ENCODE measurements at regions not wholly inside any gene's neighbourhood (a gene's known extent, or its start where the extent isn't known, plus 50 kb on each side); places are given as distances from the start of the nearest gene placed in this dataset.

DNA sequence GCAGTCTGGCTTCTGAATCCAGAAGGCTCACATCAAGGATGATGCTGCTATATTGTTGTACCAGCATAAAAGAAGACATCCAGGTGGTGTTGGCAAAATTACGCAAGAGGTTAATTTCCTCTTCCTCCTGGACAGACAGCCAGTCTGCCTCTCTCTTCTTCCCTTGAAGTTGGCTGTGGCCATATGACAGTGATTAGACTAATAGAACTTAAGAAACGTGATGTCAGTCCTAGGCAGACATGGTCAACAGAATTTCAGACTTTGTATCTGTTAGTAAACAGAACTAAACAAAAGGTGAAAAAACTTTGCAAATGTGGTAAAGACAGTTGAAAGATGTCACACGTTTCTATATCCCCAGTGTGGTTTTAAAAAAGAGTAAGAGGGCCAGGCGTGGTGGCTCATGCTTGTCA lies 465.2 kb upstream of the NR2F2 start:
- no peaks in the 10 kb centered on the region for H3K9me2 ChIP-seq (replicated peaks; ENCODE audit: insufficient read depth, low read length)
- H2AFZ ChIP-seq (ENCODE audit: low read length) = no peak overlapping the region
- no peaks in the 10 kb centered on the region for H3K36me3 ChIP-seq (replicated peaks; ENCODE audit: insufficient read depth, low read length)
- no peaks in the 10 kb centered on the region for H3K27me3 ChIP-seq (replicated peaks; ENCODE audit: insufficient read depth, low read length)
- H3K4me1 ChIP-seq (ENCODE audit: low read length) = peaks cover 38% of the 10 kb centered on the region
- no peak for DNase-seq
- H3K9ac ChIP-seq (ENCODE audit: low read length) = no peak overlapping the region
- no peaks in the 10 kb centered on the region for H3K9me3 ChIP-seq (replicated peaks; ENCODE audit: insufficient read depth, low read length)
- peak overlapping the region; percentile 92 for H3K27ac ChIP-seq (ENCODE audit: low read length)
- TF ChIP-seq EZH2 (optimal IDR thresholded peaks at IDR 0.05; ENCODE audit: low read depth, low read length) (no peak), EZH2phosphoT487 (IDR thresholded peaks at IDR 0.05; ENCODE audit: low read length) (no peak)
- TF ChIP-seq, protein P1, sequence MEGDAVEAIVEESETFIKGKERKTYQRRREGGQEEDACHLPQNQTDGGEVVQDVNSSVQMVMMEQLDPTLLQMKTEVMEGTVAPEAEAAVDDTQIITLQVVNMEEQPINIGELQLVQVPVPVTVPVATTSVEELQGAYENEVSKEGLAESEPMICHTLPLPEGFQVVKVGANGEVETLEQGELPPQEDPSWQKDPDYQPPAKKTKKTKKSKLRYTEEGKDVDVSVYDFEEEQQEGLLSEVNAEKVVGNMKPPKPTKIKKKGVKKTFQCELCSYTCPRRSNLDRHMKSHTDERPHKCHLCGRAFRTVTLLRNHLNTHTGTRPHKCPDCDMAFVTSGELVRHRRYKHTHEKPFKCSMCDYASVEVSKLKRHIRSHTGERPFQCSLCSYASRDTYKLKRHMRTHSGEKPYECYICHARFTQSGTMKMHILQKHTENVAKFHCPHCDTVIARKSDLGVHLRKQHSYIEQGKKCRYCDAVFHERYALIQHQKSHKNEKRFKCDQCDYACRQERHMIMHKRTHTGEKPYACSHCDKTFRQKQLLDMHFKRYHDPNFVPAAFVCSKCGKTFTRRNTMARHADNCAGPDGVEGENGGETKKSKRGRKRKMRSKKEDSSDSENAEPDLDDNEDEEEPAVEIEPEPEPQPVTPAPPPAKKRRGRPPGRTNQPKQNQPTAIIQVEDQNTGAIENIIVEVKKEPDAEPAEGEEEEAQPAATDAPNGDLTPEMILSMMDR (IDR thresholded peaks at IDR 0.05; ENCODE audit: low read length) = no peak
- no peak overlapping the region for H3K4me2 ChIP-seq (ENCODE audit: low read depth, low read length)
- H3F3A ChIP-seq (ENCODE audit: insufficient read depth, low read length) = peaks cover 13% of the 10 kb centered on the region
- H3K79me2 ChIP-seq (ENCODE audit: low read length) = no peaks in the 10 kb centered on the region
- H3K4me3 ChIP-seq (ENCODE audit: low read length) = no peak overlapping the region
- H4K20me1 ChIP-seq (ENCODE audit: insufficient read depth, low read length) = no peaks in the 10 kb centered on the region

GRCh38 chr15:95866711-95867440 lies 463.6 kb upstream of the NR2F2 start:
- TF ChIP-seq, protein P1 (IDR thresholded peaks at IDR 0.05; ENCODE audit: low read length) = no peak
- TF ChIP-seq EZH2phosphoT487 (IDR thresholded peaks at IDR 0.05; ENCODE audit: low read length) = no peak
- no peak for TF ChIP-seq EZH2 (optimal IDR thresholded peaks at IDR 0.05; ENCODE audit: low read depth, low read length)
- no peak overlapping the region for H3K27ac ChIP-seq (ENCODE audit: low read length)
- H3K4me1 ChIP-seq (ENCODE audit: low read length) = peaks cover 46% of the 10 kb centered on the region
- no peak overlapping the region for H3K4me2 ChIP-seq (ENCODE audit: low read depth, low read length)
- H4K20me1 ChIP-seq (ENCODE audit: insufficient read depth, low read length) = no peaks in the 10 kb centered on the region
- no peak overlapping the region for H3K9ac ChIP-seq (ENCODE audit: low read length)
- no peaks in the 10 kb centered on the region for H3K79me2 ChIP-seq (ENCODE audit: low read length)
- H3K9me3 ChIP-seq (replicated peaks; ENCODE audit: insufficient read depth, low read length) = no peaks in the 10 kb centered on the region
- peaks cover 13% of the 10 kb centered on the region for H3F3A ChIP-seq (ENCODE audit: insufficient read depth, low read length)
- DNase-seq = no peak
- H3K9me2 ChIP-seq (replicated peaks; ENCODE audit: insufficient read depth, low read length) = no peaks in the 10 kb centered on the region
- no peaks in the 10 kb centered on the region for H3K36me3 ChIP-seq (replicated peaks; ENCODE audit: insufficient read depth, low read length)
- H3K27me3 ChIP-seq (replicated peaks; ENCODE audit: insufficient read depth, low read length) = no peaks in the 10 kb centered on the region
- no peak overlapping the region for H3K4me3 ChIP-seq (ENCODE audit: low read length)
- H2AFZ ChIP-seq (ENCODE audit: low read length) = no peak overlapping the region

GRCh38 chr15:95868450-95868849 lies 462.1 kb upstream of the NR2F2 start:
- no peaks in the 10 kb centered on the region for H3K9me2 ChIP-seq (replicated peaks; ENCODE audit: insufficient read depth, low read length)
- H3K36me3 ChIP-seq (replicated peaks; ENCODE audit: insufficient read depth, low read length) = no peaks in the 10 kb centered on the region
- no peak for DNase-seq
- no peak overlapping the region for H3K9ac ChIP-seq (ENCODE audit: low read length)
- no peak overlapping the region for H3K4me3 ChIP-seq (ENCODE audit: low read length)
- H4K20me1 ChIP-seq (ENCODE audit: insufficient read depth, low read length) = no peaks in the 10 kb centered on the region
- H3K27me3 ChIP-seq (replicated peaks; ENCODE audit: insufficient read depth, low read length) = no peaks in the 10 kb centered on the region
- H2AFZ ChIP-seq (ENCODE audit: low read length) = no peak overlapping the region
- peaks cover 39% of the 10 kb centered on the region for H3K4me1 ChIP-seq (ENCODE audit: low read length)
- no peaks in the 10 kb centered on the region for H3K79me2 ChIP-seq (ENCODE audit: low read length)
- no peak overlapping the region for H3K4me2 ChIP-seq (ENCODE audit: low read depth, low read length)
- TF ChIP-seq EZH2 (optimal IDR thresholded peaks at IDR 0.05; ENCODE audit: low read depth, low read length) (no peak), EZH2phosphoT487 (IDR thresholded peaks at IDR 0.05; ENCODE audit: low read length) (no peak)
- TF ChIP-seq, protein P1 (IDR thresholded peaks at IDR 0.05; ENCODE audit: low read length) = no peak
- H3F3A ChIP-seq (ENCODE audit: insufficient read depth, low read length) = peaks cover 8% of the 10 kb centered on the region
- no peak overlapping the region for H3K27ac ChIP-seq (ENCODE audit: low read length)
- no peaks in the 10 kb centered on the region for H3K9me3 ChIP-seq (replicated peaks; ENCODE audit: insufficient read depth, low read length)

All from MM.1S (cell line).